ENCODE measurements at regions not wholly inside any gene's neighbourhood (a gene's known extent, or its start where the extent isn't known, plus 50 kb on each side); places are given as distances from the start of the nearest gene placed in this dataset.

DNA sequence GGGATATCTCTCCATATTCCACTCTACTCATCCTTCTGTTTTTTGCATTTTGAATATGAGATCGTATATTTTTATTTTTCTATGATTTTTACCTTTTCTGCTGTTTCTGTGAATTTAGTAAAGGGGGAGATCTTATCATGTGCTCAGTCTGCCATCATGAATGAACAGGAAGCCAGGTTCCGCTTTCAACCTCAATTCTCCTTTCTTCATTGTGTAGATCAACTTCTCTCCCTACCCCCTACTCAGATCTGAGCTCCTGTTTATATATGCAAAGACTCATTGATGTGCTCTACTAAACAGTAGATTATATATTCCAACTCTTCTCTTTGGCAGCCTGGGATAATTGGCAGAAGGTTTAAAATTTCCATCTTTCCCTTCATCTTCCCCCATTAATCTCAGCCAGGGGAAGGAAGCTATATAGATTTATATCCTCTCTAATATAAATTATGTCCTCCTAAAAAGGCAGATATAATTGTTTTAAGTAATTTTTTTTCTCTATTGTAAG lies 336.7 kb upstream of the PLET1 start:
- no peak for DNase-seq

DNA sequence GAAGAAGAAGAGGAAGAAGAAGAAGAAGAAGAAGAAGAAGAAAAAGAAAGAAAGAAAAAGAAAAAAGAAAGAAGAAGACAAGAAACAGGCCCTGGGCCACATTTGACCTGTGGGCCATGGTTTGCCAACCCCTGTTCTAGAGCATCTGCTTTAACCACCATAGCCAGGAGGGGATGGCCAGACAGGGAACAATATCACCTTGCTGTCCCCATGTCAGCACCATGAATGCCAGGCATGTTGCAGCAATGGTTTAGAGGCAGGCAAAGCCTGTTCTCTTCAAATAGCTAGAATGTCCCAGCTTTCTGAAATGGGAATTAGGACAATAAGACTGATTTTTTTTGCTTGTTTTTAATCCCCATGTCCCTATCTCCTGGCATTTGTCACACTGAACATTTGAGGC lies 338.6 kb upstream of the PLET1 start:
- no peak for DNase-seq

DNA sequence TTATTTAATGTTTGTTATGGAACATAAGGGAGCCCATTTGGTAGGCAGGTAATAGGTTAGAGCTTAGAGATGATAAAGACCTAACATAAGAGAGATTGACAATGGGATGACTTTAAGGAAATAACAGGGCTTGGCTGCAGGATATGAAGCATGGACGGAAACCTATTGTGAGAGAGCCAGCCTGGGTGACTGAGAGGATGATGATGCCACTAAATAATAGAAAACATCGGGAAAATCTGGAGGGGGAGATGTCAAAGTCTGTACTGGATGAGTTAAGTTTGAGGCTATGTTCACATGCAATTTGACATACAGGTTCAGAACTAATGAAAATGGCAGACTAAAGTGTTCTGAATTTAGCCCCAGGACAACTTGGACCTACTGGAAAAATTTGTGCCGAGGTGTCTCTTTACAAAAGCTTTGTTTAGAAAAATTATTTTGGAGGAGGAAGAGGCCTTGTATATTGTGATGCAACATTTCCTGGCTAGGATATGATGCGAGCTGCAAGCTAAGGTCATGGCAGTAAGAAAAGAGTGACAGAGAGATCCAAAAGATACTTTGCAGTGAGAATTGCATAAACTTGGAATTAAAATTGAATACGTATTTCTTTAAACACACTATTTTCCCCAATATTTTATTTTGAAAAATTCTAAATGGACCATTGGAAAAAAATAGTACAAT lies 339.3 kb upstream of the PLET1 start:
- no peak for DNase-seq

DNA sequence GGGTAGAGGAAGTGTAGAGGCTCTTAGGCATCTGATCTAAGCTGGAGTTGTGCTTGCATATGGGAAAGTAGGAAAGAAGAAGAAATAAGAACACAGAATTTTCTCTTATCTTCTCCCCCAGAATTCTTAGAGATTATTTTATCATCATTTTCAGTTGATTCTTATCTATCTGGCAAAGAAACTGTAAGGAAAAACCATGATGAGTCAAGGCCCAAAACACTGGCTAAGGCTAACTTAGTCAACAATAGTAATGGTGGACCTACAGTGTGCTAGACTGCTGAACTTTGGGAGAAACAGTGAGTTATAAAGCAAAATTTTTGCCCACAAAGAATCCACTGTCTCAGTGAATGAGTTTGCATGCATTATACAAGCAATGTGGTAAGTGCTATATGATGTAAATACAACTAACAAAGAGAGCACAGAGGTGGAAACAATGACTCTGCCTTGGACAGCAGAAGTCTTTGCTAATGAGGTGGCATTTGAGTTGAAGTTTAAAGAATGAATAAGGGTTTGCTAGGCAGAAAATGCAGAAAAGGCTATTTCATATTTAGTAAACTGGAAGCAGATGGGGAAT lies 344.5 kb upstream of the PLET1 start:
- no peak for DNase-seq

DNA sequence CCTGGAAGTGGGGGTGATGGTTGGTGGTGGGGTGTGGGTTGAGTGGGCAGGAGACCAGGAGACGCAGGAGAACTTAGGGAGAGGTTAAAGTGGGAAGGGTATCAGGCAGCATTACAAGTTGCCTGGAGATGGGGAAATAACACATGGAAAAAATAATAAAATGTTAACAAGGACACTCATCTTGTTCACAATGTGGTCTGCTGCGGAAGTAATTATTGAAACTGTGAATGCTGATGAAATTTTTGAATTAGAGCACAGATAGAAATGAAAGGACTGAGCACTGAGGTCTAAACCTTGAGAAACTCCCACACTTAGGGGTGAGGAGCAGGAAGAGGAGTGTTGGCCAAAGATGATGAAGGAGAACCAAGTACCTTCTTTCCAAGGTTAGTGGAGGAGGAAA lies 346.0 kb upstream of the PLET1 start:
- no peak for DNase-seq

DNA sequence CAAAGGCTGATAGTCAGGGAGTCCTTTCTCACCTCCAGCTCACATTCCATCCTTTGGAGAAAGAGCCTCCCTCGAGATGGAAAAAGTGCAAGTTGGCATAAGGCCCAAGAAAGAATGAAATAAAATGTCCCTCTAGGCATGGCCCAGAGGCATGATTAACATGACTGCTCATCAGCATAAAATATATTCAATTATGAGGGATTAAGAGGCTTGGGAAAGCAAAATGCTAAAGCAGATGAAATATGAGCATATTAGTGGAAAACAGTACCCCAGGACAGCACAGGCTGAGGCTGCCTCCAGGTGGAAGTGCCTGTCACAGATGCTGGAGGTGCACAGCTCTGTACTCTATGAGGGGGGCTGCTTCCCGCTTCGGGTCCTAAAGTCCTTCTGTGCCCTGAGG lies 347.8 kb upstream of the PLET1 start:
- no peak for DNase-seq

DNA sequence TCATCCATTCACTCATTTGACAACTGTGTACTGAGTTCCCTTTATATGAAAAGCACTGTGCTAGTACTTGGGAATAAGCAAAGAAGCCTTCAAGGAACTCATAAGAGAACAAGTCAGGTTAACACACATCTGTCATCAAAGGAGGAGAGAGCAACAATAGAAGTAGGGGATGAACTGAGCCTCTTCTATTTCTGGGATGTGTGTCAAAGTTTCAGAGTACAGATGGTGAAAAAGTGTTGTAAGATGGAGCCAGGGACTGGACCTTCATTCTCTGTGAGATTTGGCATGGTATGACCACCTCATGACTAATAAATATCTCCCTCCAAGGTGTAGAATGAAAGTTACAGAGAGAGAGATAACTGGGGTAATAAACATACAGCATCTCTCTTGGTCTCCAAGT lies 349.8 kb upstream of the PLET1 start:
- DNase-seq: no peak

DNA sequence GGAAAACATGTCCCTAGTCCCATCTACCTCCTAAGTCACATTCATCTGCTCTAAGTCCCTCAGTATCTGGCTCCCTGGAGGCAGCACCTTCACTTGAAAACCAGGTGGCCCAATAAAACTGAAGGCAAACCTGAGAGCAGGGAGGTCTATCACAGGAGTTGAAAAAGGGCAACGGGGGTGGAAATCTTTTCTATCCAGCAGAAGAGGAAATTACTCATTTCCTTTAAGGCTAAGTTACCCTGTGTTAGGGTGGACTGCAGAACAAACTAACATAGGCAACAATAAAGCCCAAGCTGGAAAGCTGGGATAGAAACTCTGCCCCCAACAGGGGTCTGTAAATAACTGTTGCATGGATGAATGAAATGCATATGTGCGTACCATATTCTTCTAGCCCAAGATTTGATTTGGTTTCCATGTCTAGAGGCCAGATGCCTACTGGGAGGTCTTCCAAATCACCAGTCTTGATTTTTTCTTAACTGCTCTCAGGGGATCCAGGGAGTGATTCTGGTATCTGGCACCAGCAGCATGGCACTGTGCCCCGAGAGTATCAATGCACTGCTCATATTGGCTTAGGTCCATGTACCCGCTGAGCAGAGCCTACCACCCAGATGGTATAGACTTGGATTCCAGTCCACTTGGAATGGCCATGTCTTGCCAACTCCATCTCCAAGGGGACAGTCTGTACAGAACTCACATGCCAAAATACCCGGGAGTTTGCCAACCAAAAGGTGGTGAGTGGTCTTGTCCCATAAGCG lies 350.0 kb upstream of the NCAM1 start:
- no peak for DNase-seq

DNA sequence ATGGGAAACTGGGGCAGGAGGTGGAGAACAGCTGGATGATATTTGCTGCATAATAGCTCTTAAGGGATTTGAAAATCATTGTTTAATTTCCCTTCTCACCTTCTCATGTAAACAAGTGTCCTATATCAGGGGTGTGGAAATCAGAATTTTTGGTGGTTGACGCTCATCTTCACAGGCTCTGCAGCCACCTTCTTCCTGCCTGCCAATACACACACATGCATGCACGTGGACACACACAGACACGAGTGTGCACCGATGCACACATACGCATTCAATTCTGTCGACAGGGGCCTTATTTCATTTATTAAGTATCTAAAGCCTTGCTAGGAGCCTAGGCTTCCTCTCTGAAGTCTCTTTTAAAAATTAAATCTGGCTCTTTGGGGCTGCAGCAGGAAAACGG lies 349.4 kb upstream of the NCAM1 start:
- DNase-seq: no peak

DNA sequence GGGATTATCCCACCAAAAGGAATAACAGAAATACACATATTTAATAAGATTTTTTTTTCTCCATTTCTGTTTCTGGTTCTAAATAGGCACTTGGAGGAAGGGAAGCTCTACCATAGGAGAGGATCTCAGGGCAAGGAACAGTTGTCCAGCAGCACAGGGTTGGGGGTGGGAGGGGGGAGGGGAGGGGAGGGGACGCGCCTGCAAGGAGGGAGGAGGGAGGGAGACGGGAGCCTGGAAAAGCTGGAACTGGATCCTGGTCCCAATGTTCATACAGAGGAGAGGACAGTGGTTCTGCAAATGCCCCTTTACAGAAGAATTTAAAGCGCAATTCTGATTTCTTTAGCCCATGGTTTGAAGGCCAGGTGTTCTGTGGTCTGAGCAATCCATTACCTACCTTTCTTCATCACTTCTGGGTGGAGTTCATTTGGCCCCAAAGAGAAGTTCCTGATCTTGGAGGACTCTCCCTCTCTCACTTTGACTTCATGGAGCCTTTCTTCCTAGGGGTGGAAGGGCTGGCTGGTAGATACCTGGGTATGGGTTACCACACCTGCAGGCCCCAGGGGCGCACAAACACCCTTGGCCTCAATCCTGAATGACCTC lies 348.9 kb upstream of the NCAM1 start:
- peak; percentile 70 for DNase-seq

DNA sequence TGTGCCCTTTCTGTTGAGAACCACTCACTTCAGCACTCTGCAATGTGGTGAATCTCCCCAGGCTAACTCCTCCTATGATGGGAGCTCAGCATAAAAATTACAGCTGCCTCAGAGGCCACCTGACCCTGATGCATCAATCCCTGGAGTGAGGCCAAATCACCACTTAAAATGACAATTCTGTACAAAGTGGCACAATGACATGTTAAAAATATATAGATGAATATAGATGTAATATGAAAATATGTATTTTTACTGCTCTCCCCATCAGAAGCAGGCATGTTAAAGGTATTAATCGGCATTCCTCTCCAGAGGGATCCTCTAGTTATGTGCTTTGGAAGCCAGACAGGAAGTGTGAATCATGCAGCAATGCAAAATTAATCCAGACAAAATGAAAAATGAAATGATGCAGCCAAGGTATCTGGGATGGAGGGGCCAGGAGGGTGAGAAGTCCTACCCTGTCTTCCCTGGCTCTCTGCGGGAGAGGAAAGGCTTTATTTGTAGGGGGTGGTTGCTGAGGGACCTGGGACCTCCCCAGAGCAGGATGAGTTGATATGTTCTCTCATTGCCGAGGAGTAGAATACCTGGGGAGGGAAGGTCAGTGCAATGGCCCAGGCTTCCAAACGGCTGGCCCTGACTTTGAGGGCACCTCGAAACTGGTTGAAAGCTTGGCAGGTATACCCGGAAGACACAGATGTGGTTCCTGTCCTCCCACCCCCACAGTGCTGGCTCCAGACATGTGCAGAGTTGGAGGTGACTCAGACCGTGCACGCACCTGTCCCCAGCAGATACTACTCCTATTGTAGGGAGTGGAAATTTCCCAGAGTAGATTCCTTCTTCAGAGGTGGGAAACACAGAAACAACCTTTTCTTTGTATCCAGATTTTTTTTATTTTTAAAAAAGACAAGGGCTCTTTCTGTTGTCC lies 347.9 kb upstream of the NCAM1 start:
- no peak for DNase-seq

DNA sequence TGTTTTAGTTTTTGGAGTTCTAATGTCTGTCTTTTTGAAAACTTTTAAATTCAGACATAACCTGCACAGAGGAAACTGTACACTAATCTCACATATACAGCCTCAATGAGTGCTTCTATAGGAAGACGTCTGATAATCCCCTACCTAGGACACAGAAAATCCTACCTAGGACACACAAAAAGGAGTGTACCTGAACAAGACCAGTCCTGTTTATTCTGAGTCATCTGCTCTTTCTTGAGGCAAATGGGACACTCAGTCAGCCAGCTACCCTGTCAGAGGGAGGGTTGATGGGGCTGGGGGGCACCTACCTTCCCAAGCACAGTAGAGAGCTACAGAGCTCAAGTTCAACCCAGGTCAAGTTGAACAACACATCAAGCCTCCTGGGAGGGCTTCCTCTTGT lies 346.6 kb upstream of the NCAM1 start:
- DNase-seq: no peak

DNA sequence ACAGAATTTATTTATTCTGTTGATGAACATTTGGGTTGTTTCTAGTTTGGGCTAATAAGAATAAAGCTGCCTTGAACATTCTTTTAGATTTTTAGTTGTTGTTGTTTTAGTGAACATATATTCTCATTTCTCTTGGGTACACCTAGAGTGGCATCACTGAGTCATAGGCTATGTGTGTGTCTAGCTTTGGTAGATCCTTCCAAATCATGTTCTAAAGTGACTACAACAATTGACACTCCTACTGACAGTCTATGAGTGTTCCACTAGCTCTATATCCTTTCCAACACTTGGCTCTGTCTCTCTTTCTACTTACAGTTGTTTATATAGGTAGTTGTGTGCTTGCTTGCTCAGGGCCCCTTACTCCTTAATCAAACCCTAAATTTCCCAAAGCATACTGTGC lies 346.0 kb upstream of the NCAM1 start:
- DNase-seq: no peak

DNA sequence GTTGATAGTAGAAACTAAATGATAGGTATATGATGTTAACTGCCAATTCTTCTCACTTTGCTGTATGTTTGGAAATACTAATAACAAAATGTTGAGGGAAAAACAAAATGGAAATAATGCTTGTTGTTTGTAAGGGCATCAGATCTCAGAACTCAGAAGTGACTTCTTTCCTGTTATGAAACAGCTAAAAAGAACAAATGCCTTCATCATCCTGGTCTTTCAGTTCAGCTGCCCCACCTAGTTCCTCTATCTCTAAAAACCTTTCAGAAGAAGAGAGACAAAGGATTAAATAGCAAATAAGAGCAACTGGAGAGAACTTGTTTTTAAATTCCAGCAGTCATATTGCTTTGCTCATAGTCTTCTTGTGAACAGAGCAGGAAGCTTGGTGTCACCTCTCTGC lies 345.3 kb upstream of the NCAM1 start:
- no peak for DNase-seq

DNA sequence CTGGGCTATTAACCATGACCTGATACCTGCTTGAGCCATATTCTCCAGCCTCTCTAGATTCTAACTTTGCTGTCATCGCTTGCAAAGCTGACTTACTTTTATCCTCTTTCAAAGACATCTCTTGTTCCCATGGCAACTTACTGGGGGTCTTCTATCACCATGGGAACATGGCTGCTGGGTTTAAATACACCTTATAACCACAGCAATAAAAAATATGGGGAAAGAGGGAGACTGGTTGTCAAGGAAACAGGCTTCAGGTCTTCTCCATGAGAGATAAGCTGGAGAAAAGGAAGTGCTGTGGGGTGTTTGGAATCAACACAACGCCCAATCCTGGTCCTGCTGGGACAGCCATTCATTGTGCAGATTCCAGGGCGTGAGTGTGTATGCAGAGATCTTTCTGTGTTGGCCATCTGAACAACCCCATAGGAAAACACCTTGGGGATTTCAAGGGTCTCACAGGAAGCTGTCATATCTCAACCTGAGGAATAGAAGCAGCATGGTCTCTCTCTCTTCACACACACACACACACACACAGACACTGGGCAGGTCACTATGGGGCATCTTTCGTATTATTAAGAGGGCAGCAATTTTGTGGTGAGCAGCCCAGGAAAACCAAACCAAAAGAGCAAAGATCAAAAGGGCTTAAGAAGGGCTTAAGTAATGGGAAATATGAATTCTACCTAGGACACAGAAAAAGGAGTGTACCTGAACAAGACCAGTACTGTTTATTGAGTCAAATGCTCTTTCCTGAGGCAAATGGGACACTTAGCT lies 344.7 kb upstream of the NCAM1 start:
- no peak for DNase-seq

DNA sequence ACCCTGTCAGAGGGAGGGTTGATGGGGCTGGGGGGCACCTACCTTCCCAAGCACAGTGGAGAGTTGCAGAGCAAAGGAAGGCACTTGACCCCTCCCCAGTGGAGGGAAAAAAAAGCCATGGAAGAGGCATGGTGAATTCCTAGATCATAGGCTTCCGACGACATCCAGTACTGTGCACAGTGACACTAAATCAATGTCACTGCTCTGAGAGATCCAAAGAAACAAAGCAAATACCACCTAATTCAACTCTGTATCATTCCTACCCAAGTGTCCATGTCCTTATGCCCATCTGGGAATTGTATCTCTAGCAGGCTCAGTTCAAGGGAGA lies 344.2 kb upstream of the NCAM1 start:
- no peak for DNase-seq

DNA sequence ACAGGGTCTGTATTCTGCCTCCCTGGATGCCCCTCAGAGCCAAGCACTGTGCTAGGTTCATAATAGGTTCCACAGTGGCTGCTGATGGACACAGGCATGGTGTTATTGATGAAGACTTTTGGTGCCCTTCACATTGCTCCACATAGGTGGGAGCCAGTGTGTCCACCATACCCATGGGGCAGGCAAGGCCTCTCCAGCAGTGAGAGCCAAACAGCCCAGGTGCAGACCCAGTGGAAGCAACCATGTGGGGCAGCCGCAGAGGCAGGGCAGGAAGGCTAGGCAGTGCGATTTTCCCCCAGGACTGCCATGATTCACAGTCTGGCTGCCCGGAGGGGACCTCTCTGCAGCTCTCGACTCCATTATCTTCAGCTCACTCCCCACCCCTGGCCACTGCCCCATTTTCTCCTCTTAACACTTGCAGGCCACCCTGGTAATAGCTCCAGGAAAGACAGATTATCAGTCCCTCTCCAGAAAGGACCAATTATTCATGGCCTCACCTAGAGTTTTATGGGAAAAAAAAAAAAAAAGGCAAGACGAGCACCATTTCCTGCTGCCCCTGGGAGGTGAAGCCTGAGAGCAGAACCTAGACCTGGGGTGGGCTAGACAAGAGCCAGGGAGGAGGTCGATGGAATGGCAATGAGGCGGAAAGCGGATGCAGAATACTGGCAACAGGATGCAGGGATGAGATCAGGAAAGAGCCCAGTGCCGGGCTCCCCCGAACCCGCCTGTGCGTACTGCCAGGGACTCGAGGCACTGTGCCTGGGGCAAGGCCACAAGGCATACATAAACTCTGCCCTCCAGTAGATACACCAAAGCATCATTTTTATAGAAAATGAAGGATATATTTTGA lies 343.0 kb upstream of the NCAM1 start:
- no peak for DNase-seq

DNA sequence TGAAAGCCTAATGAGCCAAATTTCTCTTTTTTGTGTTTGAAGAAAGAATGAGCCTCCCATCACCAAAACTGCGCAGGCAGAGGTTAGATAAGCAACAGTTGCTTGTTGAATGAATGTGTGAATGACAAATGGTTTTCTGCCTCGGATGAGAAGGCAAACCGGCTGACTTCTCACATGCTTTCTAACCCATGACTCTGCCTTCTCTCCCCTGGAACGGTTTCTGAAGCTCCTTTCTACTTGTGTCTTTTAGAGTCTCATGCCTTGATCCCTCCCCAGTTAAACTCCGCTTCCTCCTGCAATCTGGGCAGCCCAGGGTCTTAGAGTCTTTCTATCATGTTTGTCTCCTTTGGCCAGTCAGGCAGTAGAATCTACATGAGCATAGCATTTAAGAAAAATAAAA lies 342.1 kb upstream of the NCAM1 start:
- no peak for DNase-seq

DNA sequence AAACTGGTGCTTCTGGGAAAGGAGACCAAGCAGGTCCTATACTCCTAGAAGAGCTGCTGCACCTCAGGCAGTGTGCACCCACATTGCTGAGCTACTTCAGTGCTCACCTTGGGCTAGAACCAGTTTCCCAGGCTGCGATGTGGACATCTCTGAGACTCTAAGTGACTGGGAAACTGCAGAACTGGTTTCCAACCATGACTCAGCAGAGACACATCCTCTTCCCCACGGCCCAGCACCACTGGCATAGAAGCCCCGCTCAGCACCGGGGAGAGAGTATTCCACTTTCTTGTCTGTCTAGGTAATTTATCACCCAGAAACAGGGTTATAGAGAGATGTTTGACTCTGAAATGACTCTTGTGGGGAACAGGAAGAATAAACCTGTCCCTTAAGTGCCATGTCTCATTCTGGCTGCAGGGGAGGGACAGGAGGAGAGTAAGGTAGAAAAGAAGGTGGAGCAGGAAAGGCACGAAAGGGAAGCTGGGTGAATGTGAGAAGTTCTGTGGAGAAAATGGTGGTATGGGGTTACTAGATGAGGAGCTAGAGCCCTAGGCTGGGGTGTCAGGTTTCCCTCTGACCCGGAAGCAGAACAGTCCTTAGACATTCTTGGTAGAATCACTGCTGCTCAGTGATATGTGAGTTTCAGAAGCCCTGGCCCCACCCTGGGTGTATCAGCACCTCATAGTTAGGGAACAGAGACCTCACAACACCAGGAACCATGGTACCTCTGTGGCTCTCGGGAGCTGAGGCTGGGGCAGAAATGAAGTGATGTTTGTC lies 340.4 kb upstream of the NCAM1 start:
- DNase-seq: no peak

DNA sequence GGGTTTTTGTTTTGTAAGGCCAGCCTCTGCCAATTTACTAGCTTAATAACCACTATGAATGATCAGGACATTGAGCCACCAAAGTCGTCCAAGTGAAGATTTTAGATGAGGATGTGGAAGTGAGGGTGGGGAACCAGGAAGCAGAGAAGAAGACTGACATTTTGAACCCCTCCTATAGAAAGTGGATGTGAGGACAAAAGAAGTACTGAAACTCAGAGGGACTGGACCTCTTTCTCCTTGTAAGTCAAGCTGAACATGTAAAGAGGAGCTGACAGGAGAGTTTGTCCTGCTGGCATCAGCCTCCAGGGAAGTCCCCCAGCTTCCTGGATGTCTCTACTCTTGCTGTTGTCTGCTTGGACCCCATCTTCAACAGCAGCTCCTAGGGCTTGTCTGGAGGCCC lies 338.2 kb upstream of the NCAM1 start:
- DNase-seq: no peak

Measured in NCI-H82 (cell line).